ENCODE measurements at regions not wholly inside any gene's neighbourhood (a gene's known extent, or its start where the extent isn't known, plus 50 kb on each side); places are given as distances from the start of the nearest gene placed in this dataset.
A peak's percentile ranks its signal among the peaks of the same experiment; 100 is the strongest.

- no peak overlapping the region for H3K9ac ChIP-seq (ENCODE audit: low read length)
- no peak overlapping the region for H3K4me3 ChIP-seq (ENCODE audit: low read length)
- H3K36me3 ChIP-seq (ENCODE audit: control insufficient read depth, insufficient read depth, low read length) = no peaks in the 10 kb centered on the region
- H3K27me3 ChIP-seq (ENCODE audit: control insufficient read depth, insufficient read depth, low read length) = no peaks in the 10 kb centered on the region
- no peak overlapping the region for H3K27ac ChIP-seq (ENCODE audit: low read depth, low read length)
- peaks cover 11% of the 10 kb centered on the region for H3K4me1 ChIP-seq (ENCODE audit: control insufficient read depth, insufficient read depth, low read length)
Observed at GRCh38 chr1:168453056-168453455, 90.7 kb downstream of the XCL2 start.

GRCh38 chr1:168452329-168452728, 91.5 kb downstream of the XCL2 start:
- Histone ChIP-seq H3K36me3 (ENCODE audit: control insufficient read depth, insufficient read depth, low read length) (no peaks in the 10 kb centered on the region), H3K27me3 (ENCODE audit: control insufficient read depth, insufficient read depth, low read length) (no peaks in the 10 kb centered on the region)

GRCh38 chr1:168447871-168448270, 95.9 kb downstream of the XCL2 start:
- Histone ChIP-seq H3K4me1 (ENCODE audit: control insufficient read depth, insufficient read depth, low read length) (no peaks in the 10 kb centered on the region), H3K27me3 (ENCODE audit: control insufficient read depth, insufficient read depth, low read length) (no peaks in the 10 kb centered on the region), H3K4me3 (ENCODE audit: low read length) (no peak overlapping the region), H3K9ac (ENCODE audit: low read length) (no peak overlapping the region), H3K36me3 (ENCODE audit: control insufficient read depth, insufficient read depth, low read length) (no peaks in the 10 kb centered on the region), H3K27ac (ENCODE audit: low read depth, low read length) (no peak overlapping the region)

More at GRCh38 chr1:168452329-168452728, 91.5 kb downstream of the XCL2 start:
- Histone ChIP-seq H3K9ac (ENCODE audit: low read length) (no peak overlapping the region), H3K27ac (ENCODE audit: low read depth, low read length) (no peak overlapping the region), H3K4me3 (ENCODE audit: low read length) (no peak overlapping the region), H3K4me1 (ENCODE audit: control insufficient read depth, insufficient read depth, low read length) (peaks cover 11% of the 10 kb centered on the region)

- Histone ChIP-seq H3K36me3 (ENCODE audit: control insufficient read depth, insufficient read depth, low read length) (no peaks in the 10 kb centered on the region), H3K4me1 (ENCODE audit: control insufficient read depth, insufficient read depth, low read length) (no peaks in the 10 kb centered on the region), H3K4me3 (ENCODE audit: low read length) (no peak overlapping the region), H3K27ac (ENCODE audit: low read depth, low read length) (no peak overlapping the region), H3K9ac (ENCODE audit: low read length) (no peak overlapping the region), H3K27me3 (ENCODE audit: control insufficient read depth, insufficient read depth, low read length) (no peaks in the 10 kb centered on the region)
Observed at GRCh38 chr1:168446081-168446480, 97.7 kb downstream of the XCL2 start.

- H3K27ac ChIP-seq (ENCODE audit: low read depth, low read length) = no peak overlapping the region
- no peaks in the 10 kb centered on the region for H3K36me3 ChIP-seq (ENCODE audit: control insufficient read depth, insufficient read depth, low read length)
- no peaks in the 10 kb centered on the region for H3K27me3 ChIP-seq (ENCODE audit: control insufficient read depth, insufficient read depth, low read length)
- no peaks in the 10 kb centered on the region for H3K4me1 ChIP-seq (ENCODE audit: control insufficient read depth, insufficient read depth, low read length)
- H3K9ac ChIP-seq (ENCODE audit: low read length) = no peak overlapping the region
- H3K4me3 ChIP-seq (ENCODE audit: low read length) = no peak overlapping the region
Observed at GRCh38 chr1:168443899-168444298, 99.9 kb downstream of the XCL2 start.

- Histone ChIP-seq H3K27me3 (ENCODE audit: control insufficient read depth, insufficient read depth, low read length) (no peaks in the 10 kb centered on the region), H3K36me3 (ENCODE audit: control insufficient read depth, insufficient read depth, low read length) (no peaks in the 10 kb centered on the region)
Observed at GRCh38 chr1:168443356-168443755, 100.4 kb downstream of the XCL2 start.

GRCh38 chr1:168442931-168443330, 100.9 kb downstream of the XCL2 start:
- Histone ChIP-seq H3K4me3 (ENCODE audit: low read length) (no peak overlapping the region), H3K36me3 (ENCODE audit: control insufficient read depth, insufficient read depth, low read length) (no peaks in the 10 kb centered on the region), H3K4me1 (ENCODE audit: control insufficient read depth, insufficient read depth, low read length) (no peaks in the 10 kb centered on the region), H3K27ac (ENCODE audit: low read depth, low read length) (no peak overlapping the region), H3K27me3 (ENCODE audit: control insufficient read depth, insufficient read depth, low read length) (no peaks in the 10 kb centered on the region), H3K9ac (ENCODE audit: low read length) (no peak overlapping the region)

More at GRCh38 chr1:168443356-168443755, 100.4 kb downstream of the XCL2 start:
- Histone ChIP-seq H3K4me1 (ENCODE audit: control insufficient read depth, insufficient read depth, low read length) (no peaks in the 10 kb centered on the region), H3K27ac (ENCODE audit: low read depth, low read length) (no peak overlapping the region), H3K4me3 (ENCODE audit: low read length) (no peak overlapping the region), H3K9ac (ENCODE audit: low read length) (no peak overlapping the region)

GRCh38 chr1:168441745-168442144, 102.1 kb downstream of the XCL2 start:
- Histone ChIP-seq H3K27ac (ENCODE audit: low read depth, low read length) (no peak overlapping the region), H3K4me3 (ENCODE audit: low read length) (no peak overlapping the region), H3K9ac (ENCODE audit: low read length) (no peak overlapping the region), H3K27me3 (ENCODE audit: control insufficient read depth, insufficient read depth, low read length) (no peaks in the 10 kb centered on the region), H3K36me3 (ENCODE audit: control insufficient read depth, insufficient read depth, low read length) (no peaks in the 10 kb centered on the region), H3K4me1 (ENCODE audit: control insufficient read depth, insufficient read depth, low read length) (no peaks in the 10 kb centered on the region)

- Histone ChIP-seq H3K27ac (ENCODE audit: low read depth, low read length) (no peak overlapping the region), H3K4me1 (ENCODE audit: control insufficient read depth, insufficient read depth, low read length) (no peaks in the 10 kb centered on the region), H3K36me3 (ENCODE audit: control insufficient read depth, insufficient read depth, low read length) (no peaks in the 10 kb centered on the region), H3K27me3 (ENCODE audit: control insufficient read depth, insufficient read depth, low read length) (no peaks in the 10 kb centered on the region), H3K4me3 (ENCODE audit: low read length) (peak overlapping the region; percentile 41), H3K9ac (ENCODE audit: low read length) (no peak overlapping the region)
Observed at GRCh38 chr1:168439456-168440375, 104.1 kb downstream of the XCL2 start.

- Histone ChIP-seq H3K4me3 (ENCODE audit: low read length) (no peak overlapping the region), H3K36me3 (ENCODE audit: control insufficient read depth, insufficient read depth, low read length) (no peaks in the 10 kb centered on the region), H3K9ac (ENCODE audit: low read length) (no peak overlapping the region), H3K4me1 (ENCODE audit: control insufficient read depth, insufficient read depth, low read length) (no peaks in the 10 kb centered on the region), H3K27ac (ENCODE audit: low read depth, low read length) (no peak overlapping the region), H3K27me3 (ENCODE audit: control insufficient read depth, insufficient read depth, low read length) (no peaks in the 10 kb centered on the region)
Observed at GRCh38 chr1:168438626-168439025, 105.2 kb downstream of the XCL2 start.

GRCh38 chr1:168437821-168438220, 106.0 kb downstream of the XCL2 start:
- Histone ChIP-seq H3K27me3 (ENCODE audit: control insufficient read depth, insufficient read depth, low read length) (no peaks in the 10 kb centered on the region), H3K4me1 (ENCODE audit: control insufficient read depth, insufficient read depth, low read length) (no peaks in the 10 kb centered on the region), H3K36me3 (ENCODE audit: control insufficient read depth, insufficient read depth, low read length) (no peaks in the 10 kb centered on the region), H3K27ac (ENCODE audit: low read depth, low read length) (no peak overlapping the region), H3K4me3 (ENCODE audit: low read length) (no peak overlapping the region), H3K9ac (ENCODE audit: low read length) (no peak overlapping the region)

- Histone ChIP-seq H3K27me3 (ENCODE audit: control insufficient read depth, insufficient read depth, low read length) (no peaks in the 10 kb centered on the region), H3K36me3 (ENCODE audit: control insufficient read depth, insufficient read depth, low read length) (no peaks in the 10 kb centered on the region), H3K4me3 (ENCODE audit: low read length) (no peak overlapping the region), H3K9ac (ENCODE audit: low read length) (no peak overlapping the region), H3K4me1 (ENCODE audit: control insufficient read depth, insufficient read depth, low read length) (peaks cover 5% of the 10 kb centered on the region), H3K27ac (ENCODE audit: low read depth, low read length) (no peak overlapping the region)
Observed at GRCh38 chr1:168435439-168435838, 108.4 kb downstream of the XCL2 start.

- Histone ChIP-seq H3K4me1 (ENCODE audit: control insufficient read depth, insufficient read depth, low read length) (peaks cover 24% of the 10 kb centered on the region), H3K4me3 (ENCODE audit: low read length) (no peak overlapping the region), H3K27me3 (ENCODE audit: control insufficient read depth, insufficient read depth, low read length) (no peaks in the 10 kb centered on the region), H3K36me3 (ENCODE audit: control insufficient read depth, insufficient read depth, low read length) (no peaks in the 10 kb centered on the region), H3K9ac (ENCODE audit: low read length) (no peak overlapping the region), H3K27ac (ENCODE audit: low read depth, low read length) (no peak overlapping the region)
Observed at GRCh38 chr1:168433238-168433637, 110.6 kb downstream of the XCL2 start.
